ENCODE measurements at regions not wholly inside any gene's neighbourhood (a gene's known extent, or its start where the extent isn't known, plus 50 kb on each side); places are given as distances from the start of the nearest gene placed in this dataset.
"Not testable (repeated sequence)": the region's sequence is repeated elsewhere in the genome, so short reads cannot be mapped to it uniquely, and the experiment has no call there.

DNA sequence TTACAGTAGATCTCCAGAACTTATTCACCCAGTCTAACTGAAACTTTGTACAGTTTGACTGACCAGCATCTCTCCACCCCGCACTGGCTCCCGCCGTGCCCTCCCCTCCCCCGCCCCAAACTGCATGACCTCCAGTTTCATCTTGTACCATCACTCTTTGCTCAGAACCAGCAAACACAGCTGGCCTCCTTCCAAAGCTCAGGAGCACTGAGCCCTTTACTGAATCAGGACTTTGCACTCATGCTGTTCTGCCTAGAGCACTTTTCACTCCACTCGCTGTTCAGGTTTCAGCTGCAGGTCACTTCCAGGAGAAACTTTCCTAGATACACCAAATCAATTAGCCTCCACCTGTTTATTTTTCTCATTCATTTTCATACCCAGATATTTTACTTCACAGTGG lies 455.3 kb upstream of the PDE3A start:
- DNase-seq (ENCODE audit: low read depth), result no peak

DNA sequence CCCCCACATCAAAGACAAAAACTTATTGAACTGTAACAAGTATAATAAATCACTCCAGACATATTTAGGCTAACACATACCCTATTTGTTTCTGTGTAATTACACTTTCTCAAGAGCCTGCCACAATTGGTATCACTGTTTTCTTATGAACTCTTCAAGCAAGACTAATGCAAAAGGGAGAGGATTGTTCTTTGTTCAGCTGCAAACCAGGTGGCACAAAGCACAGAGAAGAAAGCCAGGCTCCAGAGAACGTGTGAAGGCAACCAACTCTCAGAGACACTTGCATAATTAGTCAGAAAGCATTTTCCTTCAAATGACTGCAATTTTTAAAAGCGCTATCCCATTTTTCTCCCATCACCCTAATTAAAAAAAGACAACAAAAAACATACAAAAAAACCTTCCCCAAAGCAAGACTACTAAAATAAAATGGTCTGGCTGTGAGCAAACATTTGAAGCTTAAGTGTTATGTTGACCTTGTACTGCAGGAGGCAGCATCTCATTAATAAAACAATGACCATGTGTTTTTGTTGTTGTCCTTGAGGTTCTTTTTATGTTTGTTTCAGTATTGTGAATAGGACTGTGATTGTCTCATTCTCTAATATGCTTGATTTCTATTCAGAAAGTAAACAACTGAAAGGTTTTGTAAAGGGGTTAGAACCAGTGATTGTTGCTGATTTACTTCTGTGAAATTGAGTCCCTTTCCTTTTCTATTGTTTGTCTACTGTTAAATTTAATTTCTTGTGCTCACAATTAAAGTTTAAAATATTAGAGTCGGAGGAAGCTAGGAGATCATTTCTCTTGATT lies 452.7 kb upstream of the PDE3A start:
- DNase-seq (ENCODE audit: low read depth), result no peak

GRCh38 chr12:19916196-19916753 lies 452.1 kb upstream of the PDE3A start:
- DNase-seq (ENCODE audit: low read depth), result no peak

GRCh38 chr12:19916974-19917373 lies 451.4 kb upstream of the PDE3A start:
- no peak for DNase-seq (ENCODE audit: low read depth)

- DNase-seq (ENCODE audit: low read depth), result not testable (repeated sequence)
Measured at GRCh38 chr12:19921716-19922115, 446.6 kb upstream of the PDE3A start.

DNA sequence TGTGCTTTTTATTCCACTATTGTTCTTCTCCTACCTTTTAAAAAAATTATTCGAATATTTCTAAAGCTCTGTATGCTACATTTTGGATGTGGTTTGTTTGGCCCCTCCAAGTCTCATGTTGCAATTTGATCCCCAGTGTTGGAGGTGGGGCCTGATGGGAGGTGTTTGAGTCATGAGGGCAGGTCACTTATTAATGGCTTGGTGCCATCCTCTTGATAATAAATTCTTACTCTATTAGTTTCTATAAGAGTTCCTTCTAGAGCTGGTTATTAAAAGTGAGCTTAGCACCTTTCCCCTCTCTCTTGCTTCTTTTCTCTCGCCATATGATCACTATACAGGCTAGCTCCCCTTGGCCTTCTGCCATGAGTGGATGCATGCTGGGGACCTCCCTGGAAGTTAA lies 445.6 kb upstream of the PDE3A start:
- DNase-seq (ENCODE audit: low read depth), result no peak

DNA sequence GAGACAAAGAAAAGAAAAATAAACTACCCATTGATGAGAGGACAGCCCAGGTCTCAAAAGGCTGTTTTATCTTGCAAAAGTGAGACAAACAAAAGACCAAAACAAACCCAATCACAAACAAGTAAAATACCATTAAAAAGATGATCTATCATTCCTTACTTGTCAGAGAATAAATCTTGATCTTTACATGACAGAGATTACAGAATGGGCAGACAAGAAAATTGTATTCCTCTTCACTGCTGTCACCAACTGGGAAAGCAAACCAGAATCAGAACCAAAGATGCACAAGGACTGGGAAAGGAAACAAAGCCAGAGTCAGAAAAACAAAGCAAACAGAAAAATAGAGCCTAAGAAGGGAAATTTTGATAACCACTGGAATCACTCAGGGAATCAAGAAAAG lies 444.0 kb upstream of the PDE3A start:
- no peak for DNase-seq (ENCODE audit: low read depth)

DNA sequence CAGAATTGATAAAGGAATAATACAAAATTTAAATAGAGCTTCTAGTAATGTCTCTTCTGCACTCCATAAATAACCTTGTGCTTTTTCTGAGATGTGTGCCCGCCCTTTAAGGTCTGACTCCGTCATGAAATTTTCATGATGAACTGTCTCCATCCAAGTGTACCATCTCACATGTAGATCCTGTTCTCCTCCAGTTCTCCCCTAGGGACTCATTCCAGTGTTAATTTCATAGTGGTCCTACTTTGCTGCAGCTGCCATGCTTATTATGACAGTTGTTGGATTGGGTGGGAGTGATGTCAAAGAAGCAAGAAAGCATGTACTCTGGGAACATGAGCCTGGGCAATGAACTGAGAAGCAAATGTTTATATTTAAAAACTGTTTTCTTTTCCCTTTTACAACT lies 442.5 kb upstream of the PDE3A start:
- DNase-seq (ENCODE audit: low read depth), result no peak

GRCh38 chr12:19926266-19926665 lies 442.1 kb upstream of the PDE3A start:
- no peak for DNase-seq (ENCODE audit: low read depth)

DNA sequence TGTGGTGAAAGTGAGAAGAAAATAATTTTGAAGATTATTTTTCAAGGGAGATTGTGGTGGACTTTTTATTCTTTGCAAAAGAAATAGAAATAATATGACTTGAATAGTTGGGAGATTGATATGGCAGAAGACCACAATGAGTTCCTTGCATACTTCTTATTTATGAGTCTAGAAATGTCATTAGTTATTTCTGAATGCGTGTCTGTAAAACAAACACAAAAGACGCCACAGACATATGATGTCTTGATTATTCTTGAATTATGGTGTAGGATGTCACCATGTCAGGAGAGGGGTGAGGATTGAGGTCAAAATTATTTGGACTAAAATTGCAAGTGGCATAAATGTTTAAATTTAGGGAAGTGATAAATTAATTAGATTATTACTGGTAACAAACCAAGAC lies 440.7 kb upstream of the PDE3A start:
- no peak for DNase-seq (ENCODE audit: low read depth)

- no peak for DNase-seq (ENCODE audit: low read depth)
Measured at GRCh38 chr12:19932413-19932812, 435.9 kb upstream of the PDE3A start.

GRCh38 chr12:19933924-19934323 lies 434.4 kb upstream of the PDE3A start:
- no peak for DNase-seq (ENCODE audit: low read depth)

- no peak for DNase-seq (ENCODE audit: low read depth)
Measured at GRCh38 chr12:19937161-19937560, 431.2 kb upstream of the PDE3A start.

DNA sequence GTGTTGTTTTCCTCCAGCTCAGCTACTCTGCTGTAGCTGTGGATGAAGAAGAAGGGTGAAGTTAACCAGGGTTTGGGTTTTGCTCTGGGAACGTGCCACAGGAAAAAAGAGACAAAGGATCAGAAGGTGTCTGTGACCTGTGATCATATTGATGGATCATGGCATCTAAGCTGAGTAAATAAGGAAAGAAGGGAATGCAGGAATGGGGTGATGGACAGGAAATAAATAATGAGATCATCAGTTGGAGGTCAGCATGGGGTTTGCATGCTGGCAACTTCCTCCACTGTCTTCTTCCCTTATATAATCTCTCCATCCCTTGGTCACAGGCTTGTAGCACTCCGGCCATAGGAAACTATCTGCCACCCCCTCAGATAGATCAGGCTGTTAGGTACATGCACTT lies 430.3 kb upstream of the PDE3A start:
- DNase-seq (ENCODE audit: low read depth), result no peak

DNA sequence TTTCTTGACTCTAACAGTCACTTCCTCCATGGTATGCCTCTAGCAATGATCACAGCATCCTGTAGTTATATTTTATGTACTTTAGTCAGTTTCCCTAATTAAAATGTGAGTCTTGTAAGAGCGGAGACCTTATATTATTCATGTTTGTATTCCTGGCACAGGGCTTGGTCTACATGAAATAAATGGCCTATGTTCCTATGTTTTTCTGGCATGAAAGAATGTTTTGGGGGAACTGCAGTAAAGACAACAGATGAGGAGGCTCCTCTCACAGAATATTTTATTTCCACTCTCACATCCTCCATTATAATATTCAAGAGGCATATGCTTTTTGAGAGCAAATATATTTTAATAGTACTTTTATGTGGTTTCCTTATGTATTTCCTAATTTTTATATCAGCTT lies 429.8 kb upstream of the PDE3A start:
- no peak for DNase-seq (ENCODE audit: low read depth)

GRCh38 chr12:19940267-19940666 lies 428.1 kb upstream of the PDE3A start:
- no peak for DNase-seq (ENCODE audit: low read depth)

DNA sequence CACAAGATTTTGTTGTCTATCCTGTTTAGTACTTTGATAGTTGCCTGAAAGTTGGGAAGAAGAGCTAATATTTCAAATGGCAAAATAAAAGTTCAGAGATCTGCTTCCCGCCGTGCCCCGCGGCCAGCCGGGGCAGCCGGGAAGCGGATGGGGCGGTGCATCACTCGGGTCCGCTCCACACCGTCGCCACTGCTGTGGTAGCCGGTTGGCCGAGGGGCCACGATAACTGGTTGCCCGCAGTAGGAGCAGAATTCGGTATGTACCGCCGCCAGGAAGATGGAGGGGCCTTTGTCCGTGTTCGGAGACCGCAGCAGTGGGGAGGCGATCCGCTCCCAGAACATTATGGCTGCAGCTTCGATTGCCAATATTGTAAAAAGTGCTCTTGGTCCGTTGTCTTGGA lies 427.2 kb upstream of the PDE3A start:
- no peak for DNase-seq (ENCODE audit: low read depth)

DNA sequence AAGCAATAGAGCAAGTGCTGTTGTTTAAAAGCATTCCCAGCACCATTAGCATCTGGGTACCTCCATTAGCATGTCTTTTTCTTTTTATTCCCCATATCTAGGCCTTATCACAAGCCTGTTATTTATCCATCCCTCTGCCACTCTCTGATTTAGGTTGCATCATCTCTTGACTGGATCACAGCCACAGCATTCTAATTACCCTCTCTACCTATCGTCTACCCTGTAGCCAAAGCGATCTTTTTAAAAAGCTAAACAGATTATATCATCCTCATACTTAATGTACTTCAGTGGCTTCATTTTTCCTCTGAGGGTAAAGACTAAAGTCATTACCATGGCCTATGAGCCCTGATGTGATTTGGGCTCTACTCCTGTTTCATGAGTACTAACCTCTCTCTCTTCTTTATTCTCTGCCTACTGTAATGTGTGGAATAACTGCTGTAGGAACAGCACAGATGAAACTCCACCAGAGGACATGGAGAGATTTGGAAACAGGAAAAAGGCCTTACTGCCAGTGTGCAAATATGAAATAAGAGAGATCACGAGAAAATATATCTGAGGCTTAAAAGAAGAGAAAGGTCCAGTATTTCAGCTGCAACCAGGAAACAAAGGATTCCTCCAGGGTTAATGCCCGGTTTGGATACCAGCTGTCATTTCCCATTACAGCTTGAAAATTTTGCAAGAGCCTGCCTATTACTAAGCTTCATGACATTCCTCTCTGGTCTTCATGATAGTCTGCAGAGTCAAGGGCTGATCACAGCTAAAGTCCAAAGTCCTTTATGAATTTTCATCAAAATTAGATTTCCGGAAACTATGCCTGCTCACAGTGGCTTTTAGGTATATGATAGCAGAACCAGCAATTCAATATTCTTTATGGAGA lies 422.5 kb upstream of the PDE3A start:
- no peak for DNase-seq (ENCODE audit: low read depth)

DNA sequence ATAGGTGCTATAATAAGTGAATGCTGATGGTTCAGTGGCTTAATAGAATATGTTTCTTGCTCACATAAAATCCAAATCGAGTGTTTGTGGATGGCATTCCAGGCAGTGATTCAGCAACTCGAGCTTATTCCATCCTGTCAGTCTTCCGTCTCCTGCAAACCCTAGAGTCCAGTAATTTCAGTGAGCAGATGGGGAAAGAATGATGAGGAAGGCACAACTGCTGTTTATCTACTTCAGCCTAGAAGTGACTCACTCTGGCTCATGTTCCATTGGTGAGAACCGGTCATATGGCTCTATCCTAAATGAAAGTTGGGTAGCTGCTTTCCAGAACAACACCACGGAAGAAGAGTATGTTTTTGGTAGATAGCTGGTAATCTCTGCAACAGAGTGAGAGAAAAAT lies 421.8 kb upstream of the PDE3A start:
- no peak for DNase-seq (ENCODE audit: low read depth)

DNA sequence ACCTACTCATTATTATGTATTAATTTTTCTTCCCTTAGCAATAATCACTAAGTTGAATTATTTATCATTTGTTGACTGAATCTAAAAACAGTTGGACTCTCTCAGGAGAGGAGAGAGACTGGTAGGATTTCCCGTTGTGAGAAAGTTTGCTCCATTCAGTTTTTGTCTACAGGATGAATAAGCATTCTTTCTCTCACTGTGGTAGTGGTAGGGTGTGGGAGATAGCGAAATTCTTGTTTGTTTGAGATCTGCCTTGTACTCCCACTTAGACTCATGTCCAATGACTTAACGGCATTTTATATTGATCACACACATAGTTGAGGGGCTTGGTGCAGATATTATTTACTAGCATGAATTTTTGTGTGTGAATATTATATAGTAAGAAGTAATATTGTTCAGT lies 421.0 kb upstream of the PDE3A start:
- no peak for DNase-seq (ENCODE audit: low read depth)

GRCh38 chr12:19951664-19952063 lies 416.7 kb upstream of the PDE3A start:
- DNase-seq (ENCODE audit: low read depth), result no peak

- no peak for DNase-seq (ENCODE audit: low read depth)
Measured at GRCh38 chr12:19953734-19954133, 414.6 kb upstream of the PDE3A start.

DNA sequence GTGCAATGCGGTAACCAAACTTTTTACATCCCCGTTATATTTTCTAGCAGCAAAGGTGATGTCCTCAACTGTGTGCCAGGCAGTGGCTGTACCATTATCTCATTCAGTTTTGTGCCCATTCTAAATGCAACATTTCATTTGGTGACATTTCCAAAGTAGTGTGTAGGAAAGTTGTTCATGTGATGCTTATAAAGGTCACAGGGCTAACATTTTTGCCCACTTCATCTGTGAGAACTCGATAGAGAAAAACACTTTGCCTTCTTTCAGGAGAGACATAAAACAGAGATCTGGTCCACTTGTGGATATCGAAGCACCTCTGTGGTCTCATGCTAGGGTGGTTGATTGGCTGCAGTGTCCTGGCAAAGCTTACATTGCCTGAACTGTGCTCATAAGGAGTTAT lies 414.2 kb upstream of the PDE3A start:
- no peak for DNase-seq (ENCODE audit: low read depth)
